ENCODE measurements at regions not wholly inside any gene's neighbourhood (a gene's known extent, or its start where the extent isn't known, plus 50 kb on each side); places are given as distances from the start of the nearest gene placed in this dataset.

GRCh38 chr5:8355981-8356380 lies 487.0 kb downstream of the MTRR start:
- H3K9ac ChIP-seq (ENCODE audit: low read length) = no peak overlapping the region
- H3K4me3 ChIP-seq (ENCODE audit: low read length) = no peak overlapping the region
- no peaks in the 10 kb centered on the region for H3K4me1 ChIP-seq (ENCODE audit: control insufficient read depth, insufficient read depth, low read length)
- H3K9me3 ChIP-seq (ENCODE audit: control insufficient read depth, low read length) = peaks cover 6% of the 10 kb centered on the region
- no peaks in the 10 kb centered on the region for H3K36me3 ChIP-seq (ENCODE audit: control insufficient read depth, insufficient read depth, low read length, severe bottlenecking)
- DNase-seq (ENCODE audit: low read depth) = no peak
- H3K27me3 ChIP-seq (replicated peaks; ENCODE audit: control insufficient read depth, insufficient read depth, low read length) = no peaks in the 10 kb centered on the region

GRCh38 chr5:8360012-8360411 lies 491.1 kb downstream of the MTRR start:
- H3K4me1 ChIP-seq (ENCODE audit: control insufficient read depth, insufficient read depth, low read length) = peaks cover 4% of the 10 kb centered on the region
- no peak overlapping the region for H3K4me3 ChIP-seq (ENCODE audit: low read length)
- no peak for DNase-seq (ENCODE audit: low read depth)
- H3K9me3 ChIP-seq (ENCODE audit: control insufficient read depth, low read length) = no peaks in the 10 kb centered on the region
- H3K36me3 ChIP-seq (ENCODE audit: control insufficient read depth, insufficient read depth, low read length, severe bottlenecking) = no peaks in the 10 kb centered on the region
- H3K9ac ChIP-seq (ENCODE audit: low read length) = no peak overlapping the region
- H3K27me3 ChIP-seq (replicated peaks; ENCODE audit: control insufficient read depth, insufficient read depth, low read length) = no peaks in the 10 kb centered on the region

- no peak for DNase-seq (ENCODE audit: low read depth)
- H3K27me3 ChIP-seq (replicated peaks; ENCODE audit: control insufficient read depth, insufficient read depth, low read length) = no peaks in the 10 kb centered on the region
- peaks cover 4% of the 10 kb centered on the region for H3K4me1 ChIP-seq (ENCODE audit: control insufficient read depth, insufficient read depth, low read length)
- H3K9me3 ChIP-seq (ENCODE audit: control insufficient read depth, low read length) = no peaks in the 10 kb centered on the region
- H3K9ac ChIP-seq (ENCODE audit: low read length) = no peak overlapping the region
- no peak overlapping the region for H3K4me3 ChIP-seq (ENCODE audit: low read length)
- H3K36me3 ChIP-seq (ENCODE audit: control insufficient read depth, insufficient read depth, low read length, severe bottlenecking) = no peaks in the 10 kb centered on the region
These were observed 493.5 kb downstream of the MTRR start for GRCh38 chr5:8362495-8362894.

GRCh38 chr5:8363138-8363537 lies 494.2 kb downstream of the MTRR start:
- Histone ChIP-seq H3K36me3 (ENCODE audit: control insufficient read depth, insufficient read depth, low read length, severe bottlenecking) (no peaks in the 10 kb centered on the region), H3K4me1 (ENCODE audit: control insufficient read depth, insufficient read depth, low read length) (peaks cover 4% of the 10 kb centered on the region), H3K9ac (ENCODE audit: low read length) (no peak overlapping the region), H3K9me3 (ENCODE audit: control insufficient read depth, low read length) (no peaks in the 10 kb centered on the region), H3K27me3 (replicated peaks; ENCODE audit: control insufficient read depth, insufficient read depth, low read length) (no peaks in the 10 kb centered on the region), H3K4me3 (ENCODE audit: low read length) (no peak overlapping the region)
- DNase-seq (ENCODE audit: low read depth) = no peak

GRCh38 chr5:8366266-8366665 lies 497.3 kb downstream of the MTRR start:
- H3K27me3 ChIP-seq (replicated peaks; ENCODE audit: control insufficient read depth, insufficient read depth, low read length) = no peaks in the 10 kb centered on the region
- DNase-seq (ENCODE audit: low read depth) = no peak
- no peaks in the 10 kb centered on the region for H3K36me3 ChIP-seq (ENCODE audit: control insufficient read depth, insufficient read depth, low read length, severe bottlenecking)

GRCh38 chr5:8376478-8376877 lies 507.5 kb downstream of the MTRR start:
- Histone ChIP-seq H3K4me3 (ENCODE audit: low read length) (no peak overlapping the region), H3K4me1 (ENCODE audit: control insufficient read depth, insufficient read depth, low read length) (no peaks in the 10 kb centered on the region), H3K27me3 (replicated peaks; ENCODE audit: control insufficient read depth, insufficient read depth, low read length) (no peaks in the 10 kb centered on the region), H3K9me3 (ENCODE audit: control insufficient read depth, low read length) (no peaks in the 10 kb centered on the region), H3K36me3 (ENCODE audit: control insufficient read depth, insufficient read depth, low read length, severe bottlenecking) (no peaks in the 10 kb centered on the region), H3K9ac (ENCODE audit: low read length) (no peak overlapping the region)
- no peak for DNase-seq (ENCODE audit: low read depth)

More at GRCh38 chr5:8366266-8366665, 497.3 kb downstream of the MTRR start:
- H3K9ac ChIP-seq (ENCODE audit: low read length) = no peak overlapping the region
- H3K9me3 ChIP-seq (ENCODE audit: control insufficient read depth, low read length) = no peaks in the 10 kb centered on the region
- peaks cover 4% of the 10 kb centered on the region for H3K4me1 ChIP-seq (ENCODE audit: control insufficient read depth, insufficient read depth, low read length)
- no peak overlapping the region for H3K4me3 ChIP-seq (ENCODE audit: low read length)

GRCh38 chr5:8381972-8382371 lies 513.0 kb downstream of the MTRR start:
- no peaks in the 10 kb centered on the region for H3K36me3 ChIP-seq (ENCODE audit: control insufficient read depth, insufficient read depth, low read length, severe bottlenecking)
- H3K9me3 ChIP-seq (ENCODE audit: control insufficient read depth, low read length) = no peaks in the 10 kb centered on the region
- H3K27me3 ChIP-seq (replicated peaks; ENCODE audit: control insufficient read depth, insufficient read depth, low read length) = no peaks in the 10 kb centered on the region
- DNase-seq (ENCODE audit: low read depth) = no peak
- H3K4me1 ChIP-seq (ENCODE audit: control insufficient read depth, insufficient read depth, low read length) = no peaks in the 10 kb centered on the region
- H3K4me3 ChIP-seq (ENCODE audit: low read length) = no peak overlapping the region
- no peak overlapping the region for H3K9ac ChIP-seq (ENCODE audit: low read length)

GRCh38 chr5:8382456-8382855 lies 513.5 kb downstream of the MTRR start:
- DNase-seq (ENCODE audit: low read depth) = no peak
- no peaks in the 10 kb centered on the region for H3K9me3 ChIP-seq (ENCODE audit: control insufficient read depth, low read length)
- H3K9ac ChIP-seq (ENCODE audit: low read length) = no peak overlapping the region
- H3K4me1 ChIP-seq (ENCODE audit: control insufficient read depth, insufficient read depth, low read length) = no peaks in the 10 kb centered on the region
- no peaks in the 10 kb centered on the region for H3K36me3 ChIP-seq (ENCODE audit: control insufficient read depth, insufficient read depth, low read length, severe bottlenecking)
- no peak overlapping the region for H3K4me3 ChIP-seq (ENCODE audit: low read length)
- no peaks in the 10 kb centered on the region for H3K27me3 ChIP-seq (replicated peaks; ENCODE audit: control insufficient read depth, insufficient read depth, low read length)

- H3K4me1 ChIP-seq (ENCODE audit: control insufficient read depth, insufficient read depth, low read length) = no peaks in the 10 kb centered on the region
- H3K27me3 ChIP-seq (replicated peaks; ENCODE audit: control insufficient read depth, insufficient read depth, low read length) = no peaks in the 10 kb centered on the region
- no peaks in the 10 kb centered on the region for H3K36me3 ChIP-seq (ENCODE audit: control insufficient read depth, insufficient read depth, low read length, severe bottlenecking)
- no peak overlapping the region for H3K4me3 ChIP-seq (ENCODE audit: low read length)
- no peaks in the 10 kb centered on the region for H3K9me3 ChIP-seq (ENCODE audit: control insufficient read depth, low read length)
- no peak for DNase-seq (ENCODE audit: low read depth)
- H3K9ac ChIP-seq (ENCODE audit: low read length) = no peak overlapping the region
These were observed 514.7 kb downstream of the MTRR start for GRCh38 chr5:8383616-8384015.

GRCh38 chr5:8386719-8387288 lies 517.9 kb downstream of the MTRR start:
- DNase-seq (ENCODE audit: low read depth) = no peak
- no peak overlapping the region for H3K4me3 ChIP-seq (ENCODE audit: low read length)
- no peaks in the 10 kb centered on the region for H3K27me3 ChIP-seq (replicated peaks; ENCODE audit: control insufficient read depth, insufficient read depth, low read length)
- H3K36me3 ChIP-seq (ENCODE audit: control insufficient read depth, insufficient read depth, low read length, severe bottlenecking) = no peaks in the 10 kb centered on the region
- H3K9ac ChIP-seq (ENCODE audit: low read length) = no peak overlapping the region
- H3K4me1 ChIP-seq (ENCODE audit: control insufficient read depth, insufficient read depth, low read length) = no peaks in the 10 kb centered on the region
- H3K9me3 ChIP-seq (ENCODE audit: control insufficient read depth, low read length) = no peaks in the 10 kb centered on the region

- Histone ChIP-seq H3K9ac (ENCODE audit: low read length) (no peak overlapping the region), H3K4me3 (ENCODE audit: low read length) (no peak overlapping the region), H3K27me3 (replicated peaks; ENCODE audit: control insufficient read depth, insufficient read depth, low read length) (no peaks in the 10 kb centered on the region), H3K9me3 (ENCODE audit: control insufficient read depth, low read length) (no peaks in the 10 kb centered on the region), H3K4me1 (ENCODE audit: control insufficient read depth, insufficient read depth, low read length) (no peaks in the 10 kb centered on the region), H3K36me3 (ENCODE audit: control insufficient read depth, insufficient read depth, low read length, severe bottlenecking) (no peaks in the 10 kb centered on the region)
- DNase-seq (ENCODE audit: low read depth) = no peak
These were observed 523.0 kb downstream of the MTRR start for GRCh38 chr5:8391911-8392310.

GRCh38 chr5:8393240-8393639 lies 524.3 kb downstream of the MTRR start:
- DNase-seq (ENCODE audit: low read depth) = no peak
- no peaks in the 10 kb centered on the region for H3K36me3 ChIP-seq (ENCODE audit: control insufficient read depth, insufficient read depth, low read length, severe bottlenecking)
- no peak overlapping the region for H3K4me3 ChIP-seq (ENCODE audit: low read length)
- no peaks in the 10 kb centered on the region for H3K27me3 ChIP-seq (replicated peaks; ENCODE audit: control insufficient read depth, insufficient read depth, low read length)
- H3K9me3 ChIP-seq (ENCODE audit: control insufficient read depth, low read length) = no peaks in the 10 kb centered on the region
- H3K4me1 ChIP-seq (ENCODE audit: control insufficient read depth, insufficient read depth, low read length) = no peaks in the 10 kb centered on the region
- no peak overlapping the region for H3K9ac ChIP-seq (ENCODE audit: low read length)
